Inferior parietal cortex (tissue), 1 donor: ENCODE measurements at regions not wholly inside any gene's neighbourhood (a gene's known extent, or its start where the extent isn't known, plus 50 kb on each side); places are given as distances from the start of the nearest gene placed in this dataset.
"Not testable (repeated sequence)": the region's sequence is repeated elsewhere in the genome, so short reads cannot be mapped to it uniquely, and the experiment has no call there.

ENCODE experiments used
- DNase-seq: peaks from one replicate; pipeline ENCODE4 v3.0.0-alpha.2; 2016; ENCODE audit errors: extremely low spot score

GRCh38 chr14:106474261-106475028, 948.1 kb downstream of the TMEM121 start:
- DNase-seq, result not testable (repeated sequence)

- not testable (repeated sequence) for DNase-seq
These were observed 948.8 kb downstream of the TMEM121 start for GRCh38 chr14:106475214-106475613.

DNA sequence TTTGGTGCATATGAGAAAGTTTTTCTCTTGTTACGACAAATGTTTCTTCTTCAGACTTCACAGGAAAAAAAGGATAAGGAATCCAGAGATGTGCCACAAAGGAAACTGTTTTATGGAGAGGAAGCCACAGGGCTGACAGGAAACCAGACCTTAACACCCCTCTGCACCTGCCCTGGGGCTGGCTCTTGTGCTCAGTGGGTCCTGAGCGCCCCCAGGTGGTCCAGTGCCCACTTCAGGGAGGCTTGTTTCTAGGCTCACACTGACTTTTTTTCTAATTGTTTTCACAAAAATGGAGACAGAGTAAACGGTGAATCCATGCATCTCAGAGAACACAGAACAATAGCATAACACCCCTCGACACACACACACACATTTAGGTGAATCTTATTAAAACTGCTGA, 951.2 kb downstream of the TMEM121 start:
- DNase-seq, result not testable (repeated sequence)

- not testable (repeated sequence) for DNase-seq
These were observed 953.9 kb downstream of the TMEM121 start for GRCh38 chr14:106480287-106480686.

DNA sequence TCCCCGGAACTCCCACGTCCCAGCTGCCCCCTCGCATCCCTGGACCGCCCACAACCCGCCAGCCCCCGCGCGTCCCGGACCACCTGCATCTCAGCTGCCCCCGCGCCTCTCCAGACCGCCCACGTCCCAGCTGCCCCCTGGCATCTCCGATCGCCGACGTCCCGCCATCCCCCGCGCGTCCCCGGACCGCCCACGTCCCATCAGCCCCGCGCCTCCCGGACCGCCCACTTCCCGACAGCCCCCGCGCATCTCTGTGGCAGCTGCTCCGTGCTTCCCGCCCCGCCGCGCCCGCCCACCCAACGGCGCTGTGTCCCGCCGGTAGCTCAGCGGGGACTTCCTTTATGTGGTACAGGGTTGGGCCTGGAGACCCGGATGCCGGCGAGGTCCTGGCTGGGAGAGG, 955.8 kb downstream of the TMEM121 start:
- DNase-seq, result not testable (repeated sequence)

- DNase-seq, result no peak
These were observed 961.2 kb downstream of the TMEM121 start for GRCh38 chr14:106487600-106487999.

- DNase-seq, result no peak
These were observed 961.9 kb downstream of the TMEM121 start for GRCh38 chr14:106488291-106488690.

- DNase-seq, result no peak
These were observed 962.9 kb downstream of the TMEM121 start for GRCh38 chr14:106489112-106489881.

GRCh38 chr14:106490442-106490841, 964.1 kb downstream of the TMEM121 start:
- DNase-seq, result no peak

DNA sequence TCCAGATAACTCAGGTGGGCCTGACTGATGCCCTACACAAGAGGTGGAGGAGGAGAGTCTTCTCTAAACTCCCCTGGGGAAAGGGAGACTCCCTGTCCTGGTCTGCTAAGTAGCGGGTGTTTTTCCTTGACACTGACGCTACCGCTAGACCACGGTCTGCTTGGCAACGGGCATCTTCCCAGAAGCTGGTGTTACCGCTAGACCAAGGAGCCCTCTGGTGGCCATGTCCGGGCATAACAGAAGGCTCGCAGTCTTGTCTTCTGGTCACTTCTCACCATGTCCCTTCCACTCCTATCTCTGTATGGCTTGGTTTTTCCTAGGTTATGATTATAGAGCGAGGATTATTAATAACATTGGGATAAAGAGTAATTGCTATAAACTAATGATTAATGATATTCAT, 965.5 kb downstream of the TMEM121 start:
- no peak for DNase-seq

DNA sequence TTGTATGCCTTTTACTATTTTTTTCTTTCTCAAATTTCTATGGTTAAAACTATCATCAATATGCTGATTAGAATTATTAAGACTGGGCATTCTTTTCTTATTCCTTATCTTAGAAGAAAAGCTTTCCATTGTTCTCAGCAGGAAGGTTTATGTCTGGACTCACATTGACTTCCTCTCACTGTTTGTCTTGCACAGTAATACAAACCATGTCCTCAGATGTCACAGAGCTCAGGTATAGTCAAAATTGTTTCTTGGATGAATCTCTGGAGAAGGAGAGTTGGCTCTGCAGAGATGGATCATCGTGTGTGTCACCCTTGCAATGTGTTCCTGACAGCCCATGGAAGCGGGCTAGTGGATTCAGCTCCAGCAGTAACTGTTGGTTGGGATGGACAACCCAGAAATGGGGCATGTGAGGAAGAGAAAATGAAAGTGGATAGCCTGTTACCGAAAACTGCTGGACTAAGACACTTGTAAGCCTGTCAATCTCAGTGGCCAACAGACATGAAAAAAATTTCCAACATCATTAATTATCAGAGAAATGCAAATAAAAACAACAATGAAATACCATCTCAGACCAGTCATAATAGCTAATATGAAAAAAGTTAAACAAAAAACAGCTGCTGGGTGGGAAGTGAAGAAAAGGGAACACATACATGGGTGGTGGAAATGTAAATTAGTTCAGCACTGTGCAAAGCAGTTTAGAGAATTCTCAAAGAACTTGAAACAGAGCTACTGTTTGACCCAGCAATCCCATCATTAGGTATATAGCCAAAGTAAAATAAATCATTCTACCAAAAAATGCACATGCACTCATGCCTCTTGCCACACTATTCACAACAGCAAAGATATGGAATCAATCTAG, 967.8 kb downstream of the TMEM121 start:
- DNase-seq, result no peak

DNA sequence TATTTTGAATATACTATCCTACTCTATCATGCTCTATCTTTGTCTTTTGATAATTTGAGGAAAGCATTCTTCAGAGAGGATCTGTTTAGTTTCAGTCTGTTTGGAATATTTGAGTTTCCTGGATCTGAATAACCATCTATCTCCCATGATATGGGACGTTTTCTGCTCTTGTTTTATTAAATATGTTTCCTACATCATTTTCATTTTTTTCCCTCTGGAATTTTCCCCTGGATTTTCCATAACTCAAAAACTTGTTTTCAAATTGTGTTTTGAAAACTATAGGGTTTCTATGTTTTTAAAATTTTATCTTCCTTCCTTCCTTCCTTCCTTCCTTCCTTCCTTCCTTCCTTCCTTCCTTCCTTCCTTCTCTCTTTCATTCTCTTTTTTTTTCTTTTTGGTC, 974.2 kb downstream of the TMEM121 start:
- no peak for DNase-seq

DNA sequence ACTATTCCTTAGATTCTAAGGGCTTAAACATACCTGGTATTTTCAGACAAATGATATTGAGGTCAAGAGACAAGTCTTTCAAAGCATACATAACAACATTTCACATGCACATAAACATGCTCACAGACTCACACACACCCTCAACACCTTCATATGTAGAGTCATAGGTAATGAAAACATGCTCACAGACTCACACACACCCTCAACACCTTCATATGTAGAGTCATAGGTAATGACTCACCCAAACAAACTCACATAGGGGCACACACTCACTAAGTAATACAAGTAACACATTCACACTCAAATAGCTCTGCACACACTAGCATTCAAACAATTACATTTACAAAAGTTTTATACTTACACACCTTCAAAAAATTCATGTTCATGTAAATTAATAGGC, 975.5 kb downstream of the TMEM121 start:
- no peak for DNase-seq

DNA sequence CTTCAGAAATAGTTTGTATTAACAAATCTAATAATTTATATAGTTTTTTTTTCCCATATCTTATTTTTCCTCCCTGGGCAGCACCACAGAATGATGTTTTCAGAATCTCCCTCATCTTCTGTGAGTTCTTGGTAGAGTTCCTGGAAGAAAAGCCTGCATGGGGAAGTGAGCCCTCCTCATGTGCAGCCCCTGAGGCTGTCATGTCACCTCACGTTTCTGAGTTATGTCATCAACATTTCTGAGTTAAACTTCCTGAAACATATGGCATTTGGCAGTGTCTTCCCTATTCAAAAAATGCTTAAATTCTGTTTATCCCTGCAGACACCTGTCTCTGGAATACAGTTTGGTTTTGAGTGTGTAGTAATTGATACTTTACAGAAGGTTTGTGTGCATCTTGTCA, 979.0 kb downstream of the TMEM121 start:
- DNase-seq, result no peak

DNA sequence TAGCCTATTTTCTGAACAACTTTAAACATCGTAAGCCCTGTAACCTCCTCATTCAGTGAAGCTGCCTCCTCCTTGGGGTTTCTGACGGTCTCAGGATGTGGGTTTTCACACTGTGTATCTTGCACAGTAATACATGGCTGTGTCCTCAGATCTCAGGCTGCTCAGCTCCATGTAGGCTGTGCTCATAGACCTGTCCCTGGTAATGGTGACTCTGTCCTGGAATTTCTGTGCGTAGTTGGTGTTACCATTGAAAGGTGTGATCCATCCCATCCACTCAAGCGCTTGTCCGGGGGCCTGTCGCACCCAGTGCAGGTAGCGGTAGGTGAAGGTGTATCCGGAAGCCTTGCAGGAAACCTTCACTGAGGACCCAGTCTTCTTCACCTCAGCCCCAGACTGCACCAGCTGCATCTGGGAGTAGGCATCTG, 980.5 kb downstream of the TMEM121 start:
- DNase-seq, result no peak

DNA sequence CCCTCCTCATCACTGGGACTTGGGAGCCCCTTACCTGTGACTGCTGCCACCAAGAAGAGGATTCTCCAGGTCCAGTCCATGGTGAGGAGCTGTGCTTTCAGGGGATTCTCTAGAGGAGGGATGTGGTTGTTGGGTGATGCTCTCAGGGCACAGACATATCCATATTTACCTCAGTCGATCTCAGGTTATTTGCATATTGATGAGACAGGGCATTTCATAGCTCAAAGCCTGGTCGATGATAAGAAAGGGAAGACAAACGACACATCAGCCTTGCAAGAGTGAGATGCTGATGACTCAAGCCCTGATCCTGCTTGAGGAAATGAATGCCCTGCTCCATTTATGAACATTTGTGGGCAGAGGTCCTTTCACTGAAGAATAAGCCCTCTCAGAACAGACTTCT, 981.0 kb downstream of the TMEM121 start:
- no peak for DNase-seq

DNA sequence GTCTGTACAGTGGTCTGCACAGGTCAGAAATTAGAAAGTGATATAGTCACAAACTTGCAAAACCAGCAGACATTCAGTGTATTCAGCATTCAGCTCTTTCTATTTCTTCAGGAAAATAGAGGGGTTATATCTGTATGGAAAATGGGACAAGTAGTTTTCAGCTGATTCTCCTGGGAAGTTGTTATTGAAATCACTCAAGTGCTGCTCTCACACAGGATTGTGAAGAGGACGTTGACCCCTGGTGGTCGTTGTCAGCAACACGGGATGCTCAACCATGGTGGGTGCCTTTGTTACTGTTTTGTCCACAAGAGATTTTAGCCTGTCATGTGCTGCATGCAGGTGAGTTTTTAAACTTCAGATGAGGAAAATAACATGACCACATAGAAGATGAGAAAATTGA, 981.8 kb downstream of the TMEM121 start:
- no peak for DNase-seq

GRCh38 chr14:106509176-106509575, 982.8 kb downstream of the TMEM121 start:
- DNase-seq, result no peak

GRCh38 chr14:106509807-106510206, 983.4 kb downstream of the TMEM121 start:
- no peak for DNase-seq

- no peak for DNase-seq
These were observed 984.8 kb downstream of the TMEM121 start for GRCh38 chr14:106511006-106511799.

- DNase-seq, result no peak
These were observed 985.4 kb downstream of the TMEM121 start for GRCh38 chr14:106511800-106512198.
